GM12878 (cell line): ENCODE measurements at regions not wholly inside any gene's neighbourhood (a gene's known extent, or its start where the extent isn't known, plus 50 kb on each side); places are given as distances from the start of the nearest gene placed in this dataset.

Source experiments
- ATAC-seq: fragments of 200-7000 bp; cut with Tn5 transposase; 3 replicates; pipeline ENCODE4 v1.9.1; 2020; ENCODE audit warnings: mild to moderate bottlenecking, moderate library complexity
- BruUV-seq: library from RNA; stranded (reverse); fragments of 400-500 nt; replicated peaks from 2 replicates; lab custom pipeline; 2021; lab: Mats Ljungman, UMichigan
- CTCF ChIA-PET: fragments of 300-600 bp; sonication (Branson Sonifier 250); formaldehyde crosslinking; extraction: SDS; loops from one replicate; lab custom pipeline; 2021; ENCODE audit warnings: inconsistent platforms; lab: Yijun Ruan, JAX
- POLR2A ChIA-PET: fragments of 350-600 bp; formaldehyde crosslinking; extraction: SDS; loops from one replicate; lab custom pipeline; 2021; ENCODE audit warnings: inconsistent platforms; lab: Charles Lee
- RAD21 ChIA-PET: fragments of 300-600 bp; sonication (Branson Sonifier 250); formaldehyde crosslinking; loops from one replicate; lab custom pipeline; 2023; ENCODE audit warnings: antibody characterized with exemption; ENCODE audit not compliant: unreplicated experiment; lab: Charles Lee
- SMC1A ChIA-PET: fragments of 300-600 bp; sonication (Branson Sonifier 250); formaldehyde crosslinking; loops from one replicate; lab custom pipeline; 2023; ENCODE audit not compliant: unreplicated experiment, uncharacterized antibody; lab: Charles Lee
- DNase-seq: peaks from one replicate; pipeline ENCODE4 v3.0.0-alpha.2; 2011; ENCODE audit warnings: low read depth, low spot score
- FAIRE-seq: peaks from 3 replicates; lab custom pipeline; 2011; peaks lifted over from hg19 to GRCh38; lab: Jason Lieb, UNC
- H2AFZ ChIP-seq: 2 replicates; pipeline ENCODE4 v1.6.0; 2011; ENCODE audit warnings: low read depth, low read length, control low read depth; ENCODE audit not compliant: control insufficient read depth
- H3K27ac ChIP-seq: 2 replicates; pipeline ENCODE4 v1.5.1; 2011; ENCODE audit warnings: control low read depth; ENCODE audit not compliant: control insufficient read depth, insufficient read depth
- H3K27me3 ChIP-seq, 2 experiments: replicated peaks in 1 of 2; 2 replicates each; pipeline versions ENCODE4 v1.6.0 to v1.6.1; 2011; ENCODE audit warnings: low read length in 1 of 2; ENCODE audit not compliant: control insufficient read depth in 2 of 2, insufficient read depth in 2 of 2
- H3K36me3 ChIP-seq, 2 experiments: 2 replicates each; pipeline ENCODE4 v1.5.1; 2011; ENCODE audit warnings: low read length in 1 of 2; ENCODE audit not compliant: control insufficient read depth in 2 of 2, insufficient read depth in 2 of 2
- H3K4me1 ChIP-seq: 2 replicates; pipeline ENCODE4 v1.6.1; 2011; ENCODE audit warnings: mild to moderate bottlenecking, low read length, moderate library complexity, mixed read lengths; ENCODE audit not compliant: control insufficient read depth, insufficient read depth
- H3K4me2 ChIP-seq: 2 replicates; pipeline ENCODE4 v1.6.0; 2011; ENCODE audit warnings: control low read depth; ENCODE audit not compliant: control insufficient read depth, insufficient read depth
- H3K4me3 ChIP-seq: fragments of 200-600 bp; sonication (generic); 2 replicates; pipeline ENCODE4 v1.5.1; 2016
- H3K79me2 ChIP-seq: 2 replicates; pipeline ENCODE4 v1.6.0; 2011; ENCODE audit warnings: low read length; ENCODE audit not compliant: control insufficient read depth, insufficient read depth
- H3K9ac ChIP-seq: 2 replicates; pipeline ENCODE4 v1.8.0; 2011; ENCODE audit warnings: low read length, control low read depth, mixed read lengths; ENCODE audit not compliant: control insufficient read depth, insufficient read depth
- H3K9me3 ChIP-seq: replicated peaks from 3 replicates; pipeline ENCODE4 v1.5.1; 2011; ENCODE audit warnings: mild to moderate bottlenecking, low read length; ENCODE audit not compliant: control insufficient read depth, insufficient read depth
- H4K20me1 ChIP-seq: 2 replicates; pipeline ENCODE4 v1.6.0; 2011; ENCODE audit not compliant: control insufficient read depth, insufficient read depth
- CREB1 ChIP-seq: IDR thresholded peaks from 2 replicates; pipeline ENCODE4 v1.6.1; 2012; ENCODE audit warnings: low read depth, mild to moderate bottlenecking, inconsistent platforms
- ETV6 ChIP-seq, 2 experiments: fragments of 450-650 bp in 1 of 2; IDR thresholded peaks in 1 of 2; conservative IDR thresholded peaks in 1 of 2; 2 replicates each; pipeline ENCODE4 v1.6.1; 2014; ENCODE audit warnings: antibody characterized with exemption in 1 of 2, borderline replicate concordance in 1 of 2, low read depth in 1 of 2, mild to moderate bottlenecking in 1 of 2, moderate library complexity in 1 of 2
- HDGF ChIP-seq: fragments of 450-650 bp; IDR thresholded peaks from 2 replicates; pipeline ENCODE4 v1.6.1; 2016; ENCODE audit warnings: antibody characterized with exemption
- PAX5 ChIP-seq: IDR thresholded peaks from 2 replicates; pipeline ENCODE4 v1.6.1; 2011; ENCODE audit warnings: low read depth, low read length, borderline replicate concordance
- TBL1XR1 ChIP-seq: IDR thresholded peaks from 2 replicates; pipeline ENCODE4 v1.6.1; 2012; ENCODE audit warnings: low read depth, low read length, improper control_type of control experiment
- WGBS: methylation state at CpG from one replicate; pipeline ENCODE4 v1.1.6; 2016; ENCODE audit warnings: low lambda C conversion rate; ENCODE audit not compliant: insufficient replicate concordance, insufficient coverage; ENCODE audit errors: missing lambda C conversion rate; 5-methylcytosine and 5-hydroxymethylcytosine counted together
- in situ Hi-C: fragments of 300-500 bp; cut with MboI; formaldehyde crosslinking; loops from 9 replicates; pipeline ENCODE4 v1.14.3; 2018; ENCODE audit warnings: mixed read lengths
- intact Hi-C: fragments of 100-400 bp; cut with micrococcal nuclease; formaldehyde crosslinking; loops from one replicate; pipeline ENCODE4 v1.14.2; 2022; ENCODE audit not compliant: unreplicated experiment
- TF ChIP-seq, protein P1 (sequence below): fragments of 150-350 bp; IDR thresholded peaks from 2 replicates; pipeline ENCODE4 v1.6.1; 2014; ENCODE audit warnings: mild to moderate bottlenecking, low read depth, low read length
- TF ChIP-seq, protein P2 (sequence below): fragments of 450-650 bp; IDR thresholded peaks from 2 replicates; pipeline ENCODE4 v1.6.1; 2017; ENCODE audit warnings: antibody characterized with exemption, mild to moderate bottlenecking, moderate library complexity
- TF ChIP-seq, protein P3 (sequence below): fragments of 450-650 bp; IDR thresholded peaks from 2 replicates; pipeline ENCODE4 v1.6.1; 2014; ENCODE audit warnings: mild to moderate bottlenecking

DNA sequence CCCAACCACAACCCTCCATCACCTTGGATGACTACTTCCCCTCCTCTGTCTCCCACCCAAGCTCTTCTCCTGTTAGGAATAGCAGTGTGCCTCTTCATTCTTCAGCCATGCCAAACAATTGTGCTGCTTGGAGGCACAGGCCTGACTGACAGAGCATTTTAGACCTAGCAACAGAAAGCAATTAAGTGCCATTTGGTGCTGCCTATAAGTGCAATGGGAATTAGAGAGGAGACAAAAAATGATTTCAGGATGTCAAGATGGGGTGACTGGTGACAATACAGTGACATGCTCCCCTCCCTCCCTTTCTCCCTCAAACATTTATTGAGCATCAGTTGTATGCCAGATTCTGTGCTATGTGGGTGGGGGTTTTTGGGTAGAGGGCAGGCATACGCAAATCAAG, 322.6 kb upstream of the MOCS1 start (continued):
- TF ChIP-seq, protein P1, sequence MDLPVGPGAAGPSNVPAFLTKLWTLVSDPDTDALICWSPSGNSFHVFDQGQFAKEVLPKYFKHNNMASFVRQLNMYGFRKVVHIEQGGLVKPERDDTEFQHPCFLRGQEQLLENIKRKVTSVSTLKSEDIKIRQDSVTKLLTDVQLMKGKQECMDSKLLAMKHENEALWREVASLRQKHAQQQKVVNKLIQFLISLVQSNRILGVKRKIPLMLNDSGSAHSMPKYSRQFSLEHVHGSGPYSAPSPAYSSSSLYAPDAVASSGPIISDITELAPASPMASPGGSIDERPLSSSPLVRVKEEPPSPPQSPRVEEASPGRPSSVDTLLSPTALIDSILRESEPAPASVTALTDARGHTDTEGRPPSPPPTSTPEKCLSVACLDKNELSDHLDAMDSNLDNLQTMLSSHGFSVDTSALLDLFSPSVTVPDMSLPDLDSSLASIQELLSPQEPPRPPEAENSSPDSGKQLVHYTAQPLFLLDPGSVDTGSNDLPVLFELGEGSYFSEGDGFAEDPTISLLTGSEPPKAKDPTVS, result no peak
- no peak for TF ChIP-seq TBL1XR1
- TF ChIP-seq, protein P2, sequence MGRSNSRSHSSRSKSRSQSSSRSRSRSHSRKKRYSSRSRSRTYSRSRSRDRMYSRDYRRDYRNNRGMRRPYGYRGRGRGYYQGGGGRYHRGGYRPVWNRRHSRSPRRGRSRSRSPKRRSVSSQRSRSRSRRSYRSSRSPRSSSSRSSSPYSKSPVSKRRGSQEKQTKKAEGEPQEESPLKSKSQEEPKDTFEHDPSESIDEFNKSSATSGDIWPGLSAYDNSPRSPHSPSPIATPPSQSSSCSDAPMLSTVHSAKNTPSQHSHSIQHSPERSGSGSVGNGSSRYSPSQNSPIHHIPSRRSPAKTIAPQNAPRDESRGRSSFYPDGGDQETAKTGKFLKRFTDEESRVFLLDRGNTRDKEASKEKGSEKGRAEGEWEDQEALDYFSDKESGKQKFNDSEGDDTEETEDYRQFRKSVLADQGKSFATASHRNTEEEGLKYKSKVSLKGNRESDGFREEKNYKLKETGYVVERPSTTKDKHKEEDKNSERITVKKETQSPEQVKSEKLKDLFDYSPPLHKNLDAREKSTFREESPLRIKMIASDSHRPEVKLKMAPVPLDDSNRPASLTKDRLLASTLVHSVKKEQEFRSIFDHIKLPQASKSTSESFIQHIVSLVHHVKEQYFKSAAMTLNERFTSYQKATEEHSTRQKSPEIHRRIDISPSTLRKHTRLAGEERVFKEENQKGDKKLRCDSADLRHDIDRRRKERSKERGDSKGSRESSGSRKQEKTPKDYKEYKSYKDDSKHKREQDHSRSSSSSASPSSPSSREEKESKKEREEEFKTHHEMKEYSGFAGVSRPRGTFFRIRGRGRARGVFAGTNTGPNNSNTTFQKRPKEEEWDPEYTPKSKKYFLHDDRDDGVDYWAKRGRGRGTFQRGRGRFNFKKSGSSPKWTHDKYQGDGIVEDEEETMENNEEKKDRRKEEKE, result no peak
- no peak for TF ChIP-seq CREB1
- no peak for TF ChIP-seq PAX5

DNA sequence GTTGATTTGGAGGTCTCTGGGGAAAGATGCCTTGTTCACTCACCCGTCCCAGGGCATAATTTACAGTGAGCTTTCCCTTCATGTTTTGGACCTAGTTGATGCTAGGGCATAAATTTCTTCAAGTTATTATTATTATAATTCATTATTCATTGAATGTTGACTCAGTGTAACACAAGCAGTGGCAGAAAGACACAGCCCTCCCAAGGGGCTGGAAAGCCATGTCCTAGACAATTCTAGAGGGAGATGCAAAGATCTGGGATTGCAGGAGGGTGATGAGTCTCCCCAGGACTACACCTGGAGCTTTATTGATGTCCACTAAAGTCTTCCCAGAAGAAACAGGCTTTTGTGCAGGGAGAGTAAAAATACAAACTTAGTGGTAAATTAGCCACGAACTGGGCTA, 322.0 kb upstream of the MOCS1 start:
- WGBS, result 0% methylated on average over 2 of the region's 2 CpGs
- H3K4me1 ChIP-seq, result no peaks in the 10 kb centered on the region
- no peaks in the 10 kb centered on the region for H3K79me2 ChIP-seq
- H3K36me3 ChIP-seq, result no peaks in the 10 kb centered on the region
- H3K27me3 ChIP-seq, result no peaks in the 10 kb centered on the region
- H3K27ac ChIP-seq, result no peak overlapping the region
- H3K4me2 ChIP-seq, result no peak overlapping the region
- H3K9me3 ChIP-seq, result no peaks in the 10 kb centered on the region; the same call in 2 of the 3 replicates
- SMC1A ChIA-PET, result interaction anchor here (0.6 to 2.0 kb wide), 8 partner anchors 11 to 177 kb away, joined by 3 to 6 read pairs (median 3); no protein-coding TSS in a partner anchor
- no TSS peak for BruUV-seq
- no peak for FAIRE-seq
- RAD21 ChIA-PET, result interaction anchor here (1.1 to 2.8 kb wide), 4 partner anchors 13 to 38 kb away, joined by 4 to 10 read pairs (median 6); no protein-coding TSS in a partner anchor
- no peak for DNase-seq
- TF ChIP-seq HDGF, result no peak
- no peak for TF ChIP-seq ETV6 (conservative IDR thresholded peaks at IDR 0.05 in 1 of 2, IDR thresholded peaks at IDR 0.05 in 1 of 2; ENCODE audit: borderline replicate concordance in 1 of 2, low read depth in 1 of 2)
- TF ChIP-seq, protein P3, sequence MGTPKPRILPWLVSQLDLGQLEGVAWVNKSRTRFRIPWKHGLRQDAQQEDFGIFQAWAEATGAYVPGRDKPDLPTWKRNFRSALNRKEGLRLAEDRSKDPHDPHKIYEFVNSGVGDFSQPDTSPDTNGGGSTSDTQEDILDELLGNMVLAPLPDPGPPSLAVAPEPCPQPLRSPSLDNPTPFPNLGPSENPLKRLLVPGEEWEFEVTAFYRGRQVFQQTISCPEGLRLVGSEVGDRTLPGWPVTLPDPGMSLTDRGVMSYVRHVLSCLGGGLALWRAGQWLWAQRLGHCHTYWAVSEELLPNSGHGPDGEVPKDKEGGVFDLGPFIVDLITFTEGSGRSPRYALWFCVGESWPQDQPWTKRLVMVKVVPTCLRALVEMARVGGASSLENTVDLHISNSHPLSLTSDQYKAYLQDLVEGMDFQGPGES, result no peak
- intact Hi-C loops, result no loop called here
- CTCF ChIA-PET, result interaction anchor here (1.3 to 1.4 kb wide), 2 partner anchors 14 to 22 kb away, joined by 3 to 4 read pairs; no protein-coding TSS in a partner anchor
- H3K9ac ChIP-seq, result no peak overlapping the region
- in situ Hi-C loops, result no loop called here
- no peaks in the 10 kb centered on the region for H4K20me1 ChIP-seq
- no peak for ATAC-seq
- POLR2A ChIA-PET, result interaction anchor here (0.8 kb wide), 1 partner anchor 10 kb away, joined by 4 read pairs; no protein-coding TSS in a partner anchor
- no peak overlapping the region for H2AFZ ChIP-seq
- no peak overlapping the region for H3K4me3 ChIP-seq
